GM12878 (cell line): ENCODE measurements at regions not wholly inside any gene's neighbourhood (a gene's known extent, or its start where the extent isn't known, plus 50 kb on each side); places are given as distances from the start of the nearest gene placed in this dataset.

Experiments used
- BMI1 ChIP-seq: fragments of 450-650 bp; IDR thresholded peaks from 2 replicates; pipeline ENCODE4 v1.6.1; 2016; ENCODE audit warnings: mild to moderate bottlenecking, moderate library complexity, borderline replicate concordance
- CHD1 ChIP-seq: IDR thresholded peaks from 2 replicates; pipeline ENCODE4 v1.6.1; 2012; ENCODE audit warnings: low read depth, low read length, improper control_type of control experiment
- USF1 ChIP-seq: IDR thresholded peaks from 2 replicates; pipeline ENCODE4 v1.6.1; 2011; ENCODE audit warnings: borderline replicate concordance, low read depth, mild to moderate bottlenecking, moderate library complexity, mixed read lengths, low read length; ENCODE audit not compliant: insufficient read depth; ENCODE audit errors: extremely low read length

GRCh38 chr11:8823174-8823742 lies 87.7 kb upstream of the AKIP1 start:
- TF ChIP-seq CHD1: no peak
- no peak for TF ChIP-seq USF1
- no peak for TF ChIP-seq BMI1
